NB4 (cell line): ENCODE measurements at regions not wholly inside any gene's neighbourhood (a gene's known extent, or its start where the extent isn't known, plus 50 kb on each side); places are given as distances from the start of the nearest gene placed in this dataset.

ENCODE experiments used
- DNase-seq: peaks from one replicate; pipeline ENCODE4 v3.0.0; 2010; ENCODE audit warnings: low read depth
- H3K4me3 ChIP-seq: one replicate; pipeline ENCODE4 v1.5.1; 2011; ENCODE audit warnings: mild to moderate bottlenecking, low read depth, low read length, moderate library complexity
- CTCF ChIP-seq: IDR thresholded peaks from one replicate; pipeline ENCODE4 v1.5.1; 2012; ENCODE audit warnings: low read depth, low read length
- MAX ChIP-seq: IDR thresholded peaks from 2 replicates; pipeline ENCODE4 v1.6.1; 2011; ENCODE audit warnings: low read depth, low read length
- MYC ChIP-seq: IDR thresholded peaks from 2 replicates; pipeline ENCODE4 v1.6.1; 2011; ENCODE audit warnings: low read depth, low read length
- POLR2A ChIP-seq: IDR thresholded peaks from 2 replicates; pipeline ENCODE4 v1.6.1; 2011; ENCODE audit warnings: mild to moderate bottlenecking; ENCODE audit not compliant: insufficient read length; ENCODE audit errors: extremely low read depth

GRCh38 chr7:153388611-153389010 is 629.1 kb downstream of the ACTR3B start:
- no peak for DNase-seq
- TF ChIP-seq POLR2A (no peak), MYC (no peak), MAX (no peak)
- no peak overlapping the region for H3K4me3 ChIP-seq

GRCh38 chr7:153389261-153389660 is 629.7 kb downstream of the ACTR3B start:
- H3K4me3 ChIP-seq = no peak overlapping the region
- no peak for TF ChIP-seq MYC
- TF ChIP-seq MAX = no peak
- no peak for TF ChIP-seq POLR2A
- no peak for TF ChIP-seq CTCF
- DNase-seq = no peak

- H3K4me3 ChIP-seq = no peak overlapping the region
- DNase-seq = no peak
- TF ChIP-seq MYC = no peak
These were observed 631.4 kb downstream of the ACTR3B start for GRCh38 chr7:153390955-153391354.

- DNase-seq = no peak
- no peak overlapping the region for H3K4me3 ChIP-seq
- TF ChIP-seq MYC (no peak), CTCF (no peak), MAX (no peak), POLR2A (no peak)
These were observed 633.2 kb downstream of the ACTR3B start for GRCh38 chr7:153392726-153393125.

GRCh38 chr7:153393666-153394065 is 634.1 kb downstream of the ACTR3B start:
- TF ChIP-seq CTCF = no peak
- no peak for TF ChIP-seq POLR2A
- TF ChIP-seq MAX = no peak
- no peak for TF ChIP-seq MYC

GRCh38 chr7:153396475-153396874 is 636.9 kb downstream of the ACTR3B start:
- DNase-seq = no peak
- no peak overlapping the region for H3K4me3 ChIP-seq
- TF ChIP-seq MYC = no peak
- no peak for TF ChIP-seq CTCF
- no peak for TF ChIP-seq MAX
- TF ChIP-seq POLR2A = no peak

More at GRCh38 chr7:153393666-153394065, 634.1 kb downstream of the ACTR3B start:
- H3K4me3 ChIP-seq = no peak overlapping the region
- DNase-seq = no peak

- H3K4me3 ChIP-seq = no peak overlapping the region
- TF ChIP-seq MYC (no peak), CTCF (no peak)
- DNase-seq = no peak
These were observed 637.9 kb downstream of the ACTR3B start for GRCh38 chr7:153397459-153397858.
